HL-60 (cell line): ENCODE measurements at regions not wholly inside any gene's neighbourhood (a gene's known extent, or its start where the extent isn't known, plus 50 kb on each side); places are given as distances from the start of the nearest gene placed in this dataset.

ENCODE experiments used
- DNase-seq, 2 experiments: peaks; one replicate each; pipeline ENCODE4 v3.0.0-alpha.2; 2010 to 2020; ENCODE audit warnings: low read depth in 1 of 2, low spot score in 1 of 2
- H3K27ac ChIP-seq: fragments of 250-450 bp; sonication (Bioruptor Pico); replicated peaks from 2 replicates; pipeline ENCODE4 v1.5.1; 2020; ENCODE audit warnings: mild to moderate bottlenecking, moderate library complexity
- H3K27me3 ChIP-seq: fragments of 250-450 bp; sonication (Bioruptor Pico); 2 replicates; pipeline ENCODE4 v1.5.1; 2021; ENCODE audit warnings: mild to moderate bottlenecking, moderate library complexity; ENCODE audit not compliant: insufficient read depth, poor library complexity, severe bottlenecking
- H3K4me3 ChIP-seq: replicated peaks from 2 replicates; pipeline ENCODE4 v1.5.1; 2011; ENCODE audit warnings: mild to moderate bottlenecking, control low read depth, low read length; ENCODE audit not compliant: insufficient read depth
- CTCF ChIP-seq: IDR thresholded peaks from one replicate; pipeline ENCODE4 v1.5.1; 2011; ENCODE audit warnings: low read length, control low read depth, inconsistent platforms; ENCODE audit not compliant: insufficient read depth
- GABPA ChIP-seq: IDR thresholded peaks from 2 replicates; pipeline ENCODE4 v1.6.1; 2012; ENCODE audit warnings: low read depth
- POLR2AphosphoS5 ChIP-seq: IDR thresholded peaks from 2 replicates; pipeline ENCODE4 v1.6.1; 2012; ENCODE audit warnings: low read depth
- REST ChIP-seq: IDR thresholded peaks from 2 replicates; pipeline ENCODE4 v1.6.1; 2012; ENCODE audit warnings: low read depth; ENCODE audit not compliant: insufficient replicate concordance
- SPI1 ChIP-seq: IDR thresholded peaks from 2 replicates; pipeline ENCODE4 v1.6.1; 2012; ENCODE audit warnings: low read depth, mild to moderate bottlenecking, borderline replicate concordance

GRCh38 chr10:63773962-63774361, 252.8 kb downstream of the REEP3 start:
- Histone ChIP-seq H3K4me3 (no peak overlapping the region), H3K27me3 (peaks cover 7% of the 10 kb centered on the region), H3K27ac (no peak overlapping the region)
- DNase-seq, result no peak
- no peak for TF ChIP-seq POLR2AphosphoS5
- TF ChIP-seq CTCF, result no peak
- no peak for TF ChIP-seq GABPA
- no peak for TF ChIP-seq REST
- TF ChIP-seq SPI1, result no peak

- H3K27ac ChIP-seq, result no peak overlapping the region
- DNase-seq, result no peak
- no peak for TF ChIP-seq REST
- TF ChIP-seq SPI1, result no peak
- TF ChIP-seq POLR2AphosphoS5, result no peak
- no peak for TF ChIP-seq CTCF
- no peak for TF ChIP-seq GABPA
- H3K27me3 ChIP-seq, result peaks cover 4% of the 10 kb centered on the region
- H3K4me3 ChIP-seq, result no peak overlapping the region
These were observed 258.9 kb downstream of the REEP3 start for GRCh38 chr10:63780101-63780500.

GRCh38 chr10:63781226-63781625, 260.0 kb downstream of the REEP3 start:
- H3K27ac ChIP-seq, result no peak overlapping the region
- DNase-seq, result no peak
- peaks cover 4% of the 10 kb centered on the region for H3K27me3 ChIP-seq
- H3K4me3 ChIP-seq, result no peak overlapping the region
- TF ChIP-seq GABPA (no peak), CTCF (no peak), REST (no peak), POLR2AphosphoS5 (no peak), SPI1 (no peak)
